H1 (cell line): ENCODE measurements at regions not wholly inside any gene's neighbourhood (a gene's known extent, or its start where the extent isn't known, plus 50 kb on each side); places are given as distances from the start of the nearest gene placed in this dataset.

Experiments used
- CBX5 ChIP-seq: fragments of 300-800, 300-1000 bp; sonication (generic); IDR thresholded peaks from 2 replicates; pipeline ENCODE4 v1.7.1; 2016; ENCODE audit warnings: antibody characterized with exemption, low read length, low read depth
- SIX5 ChIP-seq: IDR thresholded peaks from 2 replicates; pipeline ENCODE4 v1.6.1; 2011; ENCODE audit warnings: mild to moderate bottlenecking, low read depth, low read length
- TEAD4 ChIP-seq: IDR thresholded peaks from 2 replicates; pipeline ENCODE4 v1.6.1; 2012; ENCODE audit warnings: low read depth, low read length, inconsistent platforms, mixed read lengths
- TF ChIP-seq, protein P1 (sequence below): fragments of 300-600 bp; sonication (generic); IDR thresholded peaks from 2 replicates; pipeline ENCODE4 v1.7.1; 2012; ENCODE audit warnings: low read length, moderate library complexity, mild to moderate bottlenecking, inconsistent platforms; ENCODE audit not compliant: insufficient replicate concordance

DNA sequence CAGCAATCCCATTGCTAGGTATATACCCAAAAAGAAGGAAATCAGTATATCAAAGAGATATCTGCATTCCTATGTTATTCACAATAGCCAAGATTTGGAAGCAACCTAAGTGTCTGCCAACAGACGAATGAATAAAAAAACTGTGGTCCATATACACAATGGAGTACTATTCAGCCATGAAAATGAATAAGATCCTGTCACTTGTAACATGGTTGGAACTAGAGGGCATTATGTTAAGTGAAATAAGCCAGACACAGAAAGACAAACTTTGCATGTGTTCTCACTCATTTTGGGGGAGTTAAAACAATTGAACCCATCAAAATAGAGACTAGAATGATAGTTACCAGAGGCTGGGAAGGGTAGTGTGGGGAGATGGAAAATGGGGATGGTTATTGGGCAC is 323.5 kb upstream of the NFE2L3 start (continued):
- TF ChIP-seq, protein P1, sequence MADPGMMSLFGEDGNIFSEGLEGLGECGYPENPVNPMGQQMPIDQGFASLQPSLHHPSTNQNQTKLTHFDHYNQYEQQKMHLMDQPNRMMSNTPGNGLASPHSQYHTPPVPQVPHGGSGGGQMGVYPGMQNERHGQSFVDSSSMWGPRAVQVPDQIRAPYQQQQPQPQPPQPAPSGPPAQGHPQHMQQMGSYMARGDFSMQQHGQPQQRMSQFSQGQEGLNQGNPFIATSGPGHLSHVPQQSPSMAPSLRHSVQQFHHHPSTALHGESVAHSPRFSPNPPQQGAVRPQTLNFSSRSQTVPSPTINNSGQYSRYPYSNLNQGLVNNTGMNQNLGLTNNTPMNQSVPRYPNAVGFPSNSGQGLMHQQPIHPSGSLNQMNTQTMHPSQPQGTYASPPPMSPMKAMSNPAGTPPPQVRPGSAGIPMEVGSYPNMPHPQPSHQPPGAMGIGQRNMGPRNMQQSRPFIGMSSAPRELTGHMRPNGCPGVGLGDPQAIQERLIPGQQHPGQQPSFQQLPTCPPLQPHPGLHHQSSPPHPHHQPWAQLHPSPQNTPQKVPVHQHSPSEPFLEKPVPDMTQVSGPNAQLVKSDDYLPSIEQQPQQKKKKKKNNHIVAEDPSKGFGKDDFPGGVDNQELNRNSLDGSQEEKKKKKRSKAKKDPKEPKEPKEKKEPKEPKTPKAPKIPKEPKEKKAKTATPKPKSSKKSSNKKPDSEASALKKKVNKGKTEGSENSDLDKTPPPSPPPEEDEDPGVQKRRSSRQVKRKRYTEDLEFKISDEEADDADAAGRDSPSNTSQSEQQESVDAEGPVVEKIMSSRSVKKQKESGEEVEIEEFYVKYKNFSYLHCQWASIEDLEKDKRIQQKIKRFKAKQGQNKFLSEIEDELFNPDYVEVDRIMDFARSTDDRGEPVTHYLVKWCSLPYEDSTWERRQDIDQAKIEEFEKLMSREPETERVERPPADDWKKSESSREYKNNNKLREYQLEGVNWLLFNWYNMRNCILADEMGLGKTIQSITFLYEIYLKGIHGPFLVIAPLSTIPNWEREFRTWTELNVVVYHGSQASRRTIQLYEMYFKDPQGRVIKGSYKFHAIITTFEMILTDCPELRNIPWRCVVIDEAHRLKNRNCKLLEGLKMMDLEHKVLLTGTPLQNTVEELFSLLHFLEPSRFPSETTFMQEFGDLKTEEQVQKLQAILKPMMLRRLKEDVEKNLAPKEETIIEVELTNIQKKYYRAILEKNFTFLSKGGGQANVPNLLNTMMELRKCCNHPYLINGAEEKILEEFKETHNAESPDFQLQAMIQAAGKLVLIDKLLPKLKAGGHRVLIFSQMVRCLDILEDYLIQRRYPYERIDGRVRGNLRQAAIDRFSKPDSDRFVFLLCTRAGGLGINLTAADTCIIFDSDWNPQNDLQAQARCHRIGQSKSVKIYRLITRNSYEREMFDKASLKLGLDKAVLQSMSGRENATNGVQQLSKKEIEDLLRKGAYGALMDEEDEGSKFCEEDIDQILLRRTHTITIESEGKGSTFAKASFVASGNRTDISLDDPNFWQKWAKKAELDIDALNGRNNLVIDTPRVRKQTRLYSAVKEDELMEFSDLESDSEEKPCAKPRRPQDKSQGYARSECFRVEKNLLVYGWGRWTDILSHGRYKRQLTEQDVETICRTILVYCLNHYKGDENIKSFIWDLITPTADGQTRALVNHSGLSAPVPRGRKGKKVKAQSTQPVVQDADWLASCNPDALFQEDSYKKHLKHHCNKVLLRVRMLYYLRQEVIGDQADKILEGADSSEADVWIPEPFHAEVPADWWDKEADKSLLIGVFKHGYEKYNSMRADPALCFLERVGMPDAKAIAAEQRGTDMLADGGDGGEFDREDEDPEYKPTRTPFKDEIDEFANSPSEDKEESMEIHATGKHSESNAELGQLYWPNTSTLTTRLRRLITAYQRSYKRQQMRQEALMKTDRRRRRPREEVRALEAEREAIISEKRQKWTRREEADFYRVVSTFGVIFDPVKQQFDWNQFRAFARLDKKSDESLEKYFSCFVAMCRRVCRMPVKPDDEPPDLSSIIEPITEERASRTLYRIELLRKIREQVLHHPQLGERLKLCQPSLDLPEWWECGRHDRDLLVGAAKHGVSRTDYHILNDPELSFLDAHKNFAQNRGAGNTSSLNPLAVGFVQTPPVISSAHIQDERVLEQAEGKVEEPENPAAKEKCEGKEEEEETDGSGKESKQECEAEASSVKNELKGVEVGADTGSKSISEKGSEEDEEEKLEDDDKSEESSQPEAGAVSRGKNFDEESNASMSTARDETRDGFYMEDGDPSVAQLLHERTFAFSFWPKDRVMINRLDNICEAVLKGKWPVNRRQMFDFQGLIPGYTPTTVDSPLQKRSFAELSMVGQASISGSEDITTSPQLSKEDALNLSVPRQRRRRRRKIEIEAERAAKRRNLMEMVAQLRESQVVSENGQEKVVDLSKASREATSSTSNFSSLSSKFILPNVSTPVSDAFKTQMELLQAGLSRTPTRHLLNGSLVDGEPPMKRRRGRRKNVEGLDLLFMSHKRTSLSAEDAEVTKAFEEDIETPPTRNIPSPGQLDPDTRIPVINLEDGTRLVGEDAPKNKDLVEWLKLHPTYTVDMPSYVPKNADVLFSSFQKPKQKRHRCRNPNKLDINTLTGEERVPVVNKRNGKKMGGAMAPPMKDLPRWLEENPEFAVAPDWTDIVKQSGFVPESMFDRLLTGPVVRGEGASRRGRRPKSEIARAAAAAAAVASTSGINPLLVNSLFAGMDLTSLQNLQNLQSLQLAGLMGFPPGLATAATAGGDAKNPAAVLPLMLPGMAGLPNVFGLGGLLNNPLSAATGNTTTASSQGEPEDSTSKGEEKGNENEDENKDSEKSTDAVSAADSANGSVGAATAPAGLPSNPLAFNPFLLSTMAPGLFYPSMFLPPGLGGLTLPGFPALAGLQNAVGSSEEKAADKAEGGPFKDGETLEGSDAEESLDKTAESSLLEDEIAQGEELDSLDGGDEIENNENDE: no peak
- TF ChIP-seq CBX5 (no peak), TEAD4 (no peak), SIX5 (no peak)
